OCI-LY1 (cell line): ENCODE measurements at regions not wholly inside any gene's neighbourhood (a gene's known extent, or its start where the extent isn't known, plus 50 kb on each side); places are given as distances from the start of the nearest gene placed in this dataset.

Experiments
- H2AFZ ChIP-seq: fragments of 200-600 bp; sonication (generic), shearing (Covaris generic); 2 replicates; pipeline ENCODE4 v1.6.0; 2014; ENCODE audit warnings: antibody characterized with exemption, mild to moderate bottlenecking, low read length
- H3F3A ChIP-seq: fragments of 200-600 bp; sonication (generic), shearing (Covaris generic); 2 replicates; pipeline ENCODE4 v1.6.0; 2014; ENCODE audit warnings: mild to moderate bottlenecking, antibody characterized with exemption, low read length, moderate library complexity; ENCODE audit not compliant: insufficient read depth
- H3K27ac ChIP-seq: fragments of 200-600 bp; sonication (generic); 2 replicates; pipeline ENCODE4 v1.5.1; 2014; ENCODE audit warnings: low read length, mixed run types, mild to moderate bottlenecking, low read depth; ENCODE audit not compliant: poor library complexity, severe bottlenecking
- H3K27me3 ChIP-seq: fragments of 200-600 bp; sonication (generic); 2 replicates; pipeline ENCODE4 v1.6.0; 2014; ENCODE audit warnings: antibody characterized with exemption, mild to moderate bottlenecking, low read length, moderate library complexity; ENCODE audit not compliant: insufficient read depth
- H3K36me3 ChIP-seq: fragments of 200-600 bp; sonication (generic); 2 replicates; pipeline ENCODE4 v1.6.1; 2014; ENCODE audit warnings: mild to moderate bottlenecking, antibody characterized with exemption, low read length, moderate library complexity, mixed read lengths; ENCODE audit not compliant: insufficient read depth
- H3K4me1 ChIP-seq: fragments of 200-600 bp; sonication (generic); 2 replicates; pipeline ENCODE4 v1.5.1; 2014; ENCODE audit warnings: mild to moderate bottlenecking, low read length, moderate library complexity; ENCODE audit not compliant: insufficient read depth, severe bottlenecking
- H3K4me2 ChIP-seq: fragments of 200-600 bp; sonication (generic), shearing (Covaris generic); 2 replicates; pipeline ENCODE4 v1.6.1; 2014; ENCODE audit warnings: low read length
- H3K4me3 ChIP-seq: fragments of 200-600 bp; sonication (generic); 2 replicates; pipeline ENCODE4 v1.5.1; 2014; ENCODE audit warnings: low read length, low read depth, mild to moderate bottlenecking, mixed read lengths; ENCODE audit not compliant: poor library complexity, severe bottlenecking
- H3K79me2 ChIP-seq: fragments of 200-600 bp; shearing (Covaris generic); 2 replicates; pipeline ENCODE4 v1.6.1; 2016; ENCODE audit warnings: mixed run types, low read length, mixed read lengths; ENCODE audit not compliant: insufficient read depth
- H3K9ac ChIP-seq: fragments of 200-600 bp; sonication (generic), shearing (Covaris generic); 2 replicates; pipeline ENCODE4 v1.6.1; 2014; ENCODE audit warnings: mild to moderate bottlenecking, low read length, mixed read lengths
- H3K9me2 ChIP-seq: fragments of 200-600 bp; sonication (generic), shearing (Covaris generic); 2 replicates; pipeline ENCODE4 v1.6.1; 2014; ENCODE audit warnings: low read depth, mild to moderate bottlenecking, low read length, mixed read lengths
- H3K9me3 ChIP-seq: fragments of 200-600 bp; shearing (Covaris generic); 2 replicates; pipeline ENCODE4 v1.6.1; 2014; ENCODE audit warnings: low read length, mixed read lengths
- H4K20me1 ChIP-seq: fragments of 200-600 bp; sonication (generic), shearing (Covaris generic); 2 replicates; pipeline ENCODE4 v1.6.0; 2016; ENCODE audit warnings: mild to moderate bottlenecking, low read length; ENCODE audit not compliant: insufficient read depth
- EZH2 ChIP-seq: fragments of 200-600 bp; sonication (generic), shearing (Covaris generic); IDR thresholded peaks from 2 replicates; pipeline ENCODE4 v1.8.0; 2017; ENCODE audit warnings: borderline replicate concordance, mixed run types, mild to moderate bottlenecking, antibody characterized with exemption, low read length, moderate library complexity, mixed read lengths
- TF ChIP-seq, protein P1 (sequence below): fragments of 200-600 bp; sonication (generic), shearing (Covaris generic); IDR thresholded peaks from 2 replicates; pipeline ENCODE4 v1.5.1; 2017; ENCODE audit warnings: mild to moderate bottlenecking, antibody characterized with exemption, low read length, moderate library complexity, mixed read lengths

DNA sequence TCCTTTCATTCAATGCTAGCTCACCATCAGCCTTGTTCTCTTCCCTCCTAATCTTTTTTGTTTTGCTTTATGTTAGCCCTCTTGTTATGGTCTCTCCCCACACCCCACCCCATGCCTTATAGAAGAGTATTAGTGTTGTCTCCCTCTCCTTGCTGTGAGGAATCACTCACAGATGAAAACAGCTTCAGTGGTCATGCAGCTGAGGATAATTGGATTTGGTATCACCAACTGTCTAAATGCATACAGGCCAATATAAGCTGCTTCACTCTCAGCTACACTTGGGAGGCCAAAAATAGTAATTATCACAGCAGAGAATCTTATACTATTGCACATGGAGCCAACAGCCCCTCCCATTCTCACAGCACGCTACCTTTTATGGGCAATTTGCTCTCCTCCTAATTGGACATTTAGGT lies 494.6 kb upstream of the FAM241A start:
- Histone ChIP-seq H4K20me1 (no peaks in the 10 kb centered on the region), H3K27me3 (no peaks in the 10 kb centered on the region), H3K9ac (no peak overlapping the region), H2AFZ (no peak overlapping the region), H3K9me2 (no peaks in the 10 kb centered on the region), H3K9me3 (no peaks in the 10 kb centered on the region), H3F3A (no peaks in the 10 kb centered on the region), H3K36me3 (no peaks in the 10 kb centered on the region), H3K4me1 (no peaks in the 10 kb centered on the region), H3K27ac (no peak overlapping the region), H3K4me3 (no peak overlapping the region), H3K4me2 (no peak overlapping the region), H3K79me2 (no peaks in the 10 kb centered on the region)
- TF ChIP-seq EZH2: no peak
- TF ChIP-seq, protein P1, sequence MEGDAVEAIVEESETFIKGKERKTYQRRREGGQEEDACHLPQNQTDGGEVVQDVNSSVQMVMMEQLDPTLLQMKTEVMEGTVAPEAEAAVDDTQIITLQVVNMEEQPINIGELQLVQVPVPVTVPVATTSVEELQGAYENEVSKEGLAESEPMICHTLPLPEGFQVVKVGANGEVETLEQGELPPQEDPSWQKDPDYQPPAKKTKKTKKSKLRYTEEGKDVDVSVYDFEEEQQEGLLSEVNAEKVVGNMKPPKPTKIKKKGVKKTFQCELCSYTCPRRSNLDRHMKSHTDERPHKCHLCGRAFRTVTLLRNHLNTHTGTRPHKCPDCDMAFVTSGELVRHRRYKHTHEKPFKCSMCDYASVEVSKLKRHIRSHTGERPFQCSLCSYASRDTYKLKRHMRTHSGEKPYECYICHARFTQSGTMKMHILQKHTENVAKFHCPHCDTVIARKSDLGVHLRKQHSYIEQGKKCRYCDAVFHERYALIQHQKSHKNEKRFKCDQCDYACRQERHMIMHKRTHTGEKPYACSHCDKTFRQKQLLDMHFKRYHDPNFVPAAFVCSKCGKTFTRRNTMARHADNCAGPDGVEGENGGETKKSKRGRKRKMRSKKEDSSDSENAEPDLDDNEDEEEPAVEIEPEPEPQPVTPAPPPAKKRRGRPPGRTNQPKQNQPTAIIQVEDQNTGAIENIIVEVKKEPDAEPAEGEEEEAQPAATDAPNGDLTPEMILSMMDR: no peak

DNA sequence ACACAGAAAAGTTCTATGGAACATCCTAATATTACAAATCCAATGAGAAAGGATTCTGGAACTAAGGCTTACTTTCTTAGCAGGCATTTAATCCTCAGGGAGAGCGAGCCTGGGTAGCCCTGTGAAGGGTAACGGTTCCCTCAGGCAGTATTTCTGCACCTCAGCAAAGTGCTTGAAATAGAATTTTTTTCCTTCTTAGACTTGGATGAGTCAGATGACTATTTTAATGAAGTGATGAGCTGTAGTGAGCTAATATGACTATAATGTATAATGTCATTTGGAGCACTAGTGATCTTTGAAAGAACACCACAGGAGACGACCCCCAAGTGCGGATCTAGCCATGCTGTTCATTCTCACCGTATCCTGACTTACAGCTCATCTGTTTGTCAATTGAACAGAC lies 493.0 kb upstream of the FAM241A start:
- H3K27ac ChIP-seq: no peak overlapping the region
- H3K27me3 ChIP-seq: no peaks in the 10 kb centered on the region
- no peaks in the 10 kb centered on the region for H4K20me1 ChIP-seq
- no peaks in the 10 kb centered on the region for H3K36me3 ChIP-seq
- no peaks in the 10 kb centered on the region for H3K79me2 ChIP-seq
- no peak for TF ChIP-seq EZH2
- TF ChIP-seq, protein P1: no peak
- H3K9me3 ChIP-seq: no peaks in the 10 kb centered on the region
- H2AFZ ChIP-seq: no peak overlapping the region
- no peak overlapping the region for H3K4me2 ChIP-seq
- no peaks in the 10 kb centered on the region for H3F3A ChIP-seq
- no peak overlapping the region for H3K4me3 ChIP-seq
- no peak overlapping the region for H3K9ac ChIP-seq
- no peaks in the 10 kb centered on the region for H3K9me2 ChIP-seq
- H3K4me1 ChIP-seq: no peaks in the 10 kb centered on the region

DNA sequence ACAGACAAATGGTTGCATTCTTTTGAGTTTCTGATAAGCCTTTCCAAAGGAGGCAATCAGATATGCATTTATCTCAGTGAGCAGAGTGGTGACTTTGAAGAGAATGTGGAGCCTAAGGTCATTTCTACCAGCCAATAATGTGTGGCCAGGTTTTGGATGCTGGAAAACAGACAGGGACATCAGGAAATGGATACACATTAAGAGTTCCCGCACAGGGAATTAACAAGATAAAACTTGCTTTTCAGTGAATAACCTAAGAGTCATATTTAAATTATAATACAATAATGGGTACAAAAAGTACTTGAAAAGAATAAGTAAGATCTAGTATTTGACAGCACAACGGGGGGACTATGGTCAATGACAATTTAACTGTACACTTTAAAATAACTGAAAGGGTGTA lies 492.3 kb upstream of the FAM241A start:
- Histone ChIP-seq H3K27ac (no peak overlapping the region), H4K20me1 (no peaks in the 10 kb centered on the region), H3K27me3 (no peaks in the 10 kb centered on the region), H3K4me1 (no peaks in the 10 kb centered on the region), H2AFZ (no peak overlapping the region), H3K4me3 (no peak overlapping the region), H3K4me2 (no peak overlapping the region), H3K36me3 (no peaks in the 10 kb centered on the region), H3K9ac (no peak overlapping the region), H3K9me3 (no peaks in the 10 kb centered on the region), H3K79me2 (no peaks in the 10 kb centered on the region), H3K9me2 (no peaks in the 10 kb centered on the region), H3F3A (no peaks in the 10 kb centered on the region)
- TF ChIP-seq EZH2: no peak
- TF ChIP-seq, protein P1: no peak
